ENCODE measurements at regions not wholly inside any gene's neighbourhood (a gene's known extent, or its start where the extent isn't known, plus 50 kb on each side); places are given as distances from the start of the nearest gene placed in this dataset.
"Not testable (repeated sequence)": the region's sequence is repeated elsewhere in the genome, so short reads cannot be mapped to it uniquely, and the experiment has no call there.

- no peak for TF ChIP-seq CTCF (conservative IDR thresholded peaks at IDR 0.05)
- no peak overlapping the region for H3K27ac ChIP-seq
Measured at GRCh38 chr5:163108351-163108750, 329.0 kb upstream of the CCNG1 start.

- no peak overlapping the region for H3K27ac ChIP-seq
- no peak for TF ChIP-seq CTCF (conservative IDR thresholded peaks at IDR 0.05)
Measured at GRCh38 chr5:163115011-163115410, 322.4 kb upstream of the CCNG1 start.

GRCh38 chr5:163116618-163117017, 320.8 kb upstream of the CCNG1 start:
- not testable (repeated sequence) for H3K27ac ChIP-seq

GRCh38 chr5:163134061-163134460, 303.3 kb upstream of the CCNG1 start:
- TF ChIP-seq CTCF (conservative IDR thresholded peaks at IDR 0.05) = no peak
- no peak overlapping the region for H3K27ac ChIP-seq

GRCh38 chr5:163135849-163136248, 301.5 kb upstream of the CCNG1 start:
- TF ChIP-seq CTCF (conservative IDR thresholded peaks at IDR 0.05) = no peak
- no peak overlapping the region for H3K27ac ChIP-seq

GRCh38 chr5:163161512-163161911, 275.9 kb upstream of the CCNG1 start:
- no peak for TF ChIP-seq CTCF (conservative IDR thresholded peaks at IDR 0.05)

GRCh38 chr5:163162645-163163044, 274.8 kb upstream of the CCNG1 start:
- no peak overlapping the region for H3K27ac ChIP-seq
- no peak for TF ChIP-seq CTCF (conservative IDR thresholded peaks at IDR 0.05)

More at GRCh38 chr5:163161512-163161911, 275.9 kb upstream of the CCNG1 start:
- H3K27ac ChIP-seq = no peak overlapping the region

- TF ChIP-seq CTCF (conservative IDR thresholded peaks at IDR 0.05) = no peak
- H3K27ac ChIP-seq = no peak overlapping the region
Measured at GRCh38 chr5:163163858-163164257, 273.5 kb upstream of the CCNG1 start.

All from VCaP (cell line).